ENCODE measurements at regions not wholly inside any gene's neighbourhood (a gene's known extent, or its start where the extent isn't known, plus 50 kb on each side); places are given as distances from the start of the nearest gene placed in this dataset.

DNA sequence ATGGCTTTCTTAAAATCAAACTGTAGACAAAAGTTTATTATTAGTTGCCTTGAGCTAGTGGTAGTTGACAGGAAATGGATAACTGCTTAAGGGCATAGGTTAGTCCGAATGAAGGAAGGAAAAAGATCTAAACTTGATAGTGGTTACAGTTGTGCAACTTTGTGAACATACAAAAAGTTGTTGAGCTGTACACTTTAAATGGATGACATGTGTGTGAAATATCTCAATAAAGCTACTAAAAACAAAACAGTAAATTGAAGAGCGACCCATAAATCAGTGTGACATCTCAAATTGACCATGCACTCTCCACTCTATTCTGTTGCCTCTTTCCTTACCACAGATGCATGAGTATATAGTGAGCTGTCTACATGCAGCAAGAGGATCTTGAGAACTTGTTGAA is 1757.8 kb downstream of the PCDH9 start:
- TF ChIP-seq POLR2A (IDR thresholded peaks at IDR 0.05) (no peak), POLR2AphosphoS5 (IDR thresholded peaks at IDR 0.05) (no peak), EP300 (IDR thresholded peaks at IDR 0.05) (no peak)
- TF ChIP-seq, protein P1, sequence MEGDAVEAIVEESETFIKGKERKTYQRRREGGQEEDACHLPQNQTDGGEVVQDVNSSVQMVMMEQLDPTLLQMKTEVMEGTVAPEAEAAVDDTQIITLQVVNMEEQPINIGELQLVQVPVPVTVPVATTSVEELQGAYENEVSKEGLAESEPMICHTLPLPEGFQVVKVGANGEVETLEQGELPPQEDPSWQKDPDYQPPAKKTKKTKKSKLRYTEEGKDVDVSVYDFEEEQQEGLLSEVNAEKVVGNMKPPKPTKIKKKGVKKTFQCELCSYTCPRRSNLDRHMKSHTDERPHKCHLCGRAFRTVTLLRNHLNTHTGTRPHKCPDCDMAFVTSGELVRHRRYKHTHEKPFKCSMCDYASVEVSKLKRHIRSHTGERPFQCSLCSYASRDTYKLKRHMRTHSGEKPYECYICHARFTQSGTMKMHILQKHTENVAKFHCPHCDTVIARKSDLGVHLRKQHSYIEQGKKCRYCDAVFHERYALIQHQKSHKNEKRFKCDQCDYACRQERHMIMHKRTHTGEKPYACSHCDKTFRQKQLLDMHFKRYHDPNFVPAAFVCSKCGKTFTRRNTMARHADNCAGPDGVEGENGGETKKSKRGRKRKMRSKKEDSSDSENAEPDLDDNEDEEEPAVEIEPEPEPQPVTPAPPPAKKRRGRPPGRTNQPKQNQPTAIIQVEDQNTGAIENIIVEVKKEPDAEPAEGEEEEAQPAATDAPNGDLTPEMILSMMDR (IDR thresholded peaks at IDR 0.05) = no peak

Data from gastroesophageal sphincter (tissue), 3 donors.